HG02763 (cell line): ENCODE measurements at regions not wholly inside any gene's neighbourhood (a gene's known extent, or its start where the extent isn't known, plus 50 kb on each side); places are given as distances from the start of the nearest gene placed in this dataset.
"Not testable (repeated sequence)": the region's sequence is repeated elsewhere in the genome, so short reads cannot be mapped to it uniquely, and the experiment has no call there.

Experiments
- ATAC-seq: cut with Tn5 transposase; IDR thresholded peaks from one replicate; pipeline ENCODE4 v1.9.1; 2021; ENCODE audit warnings: mild to moderate bottlenecking, moderate library complexity; ENCODE audit not compliant: unreplicated experiment

DNA sequence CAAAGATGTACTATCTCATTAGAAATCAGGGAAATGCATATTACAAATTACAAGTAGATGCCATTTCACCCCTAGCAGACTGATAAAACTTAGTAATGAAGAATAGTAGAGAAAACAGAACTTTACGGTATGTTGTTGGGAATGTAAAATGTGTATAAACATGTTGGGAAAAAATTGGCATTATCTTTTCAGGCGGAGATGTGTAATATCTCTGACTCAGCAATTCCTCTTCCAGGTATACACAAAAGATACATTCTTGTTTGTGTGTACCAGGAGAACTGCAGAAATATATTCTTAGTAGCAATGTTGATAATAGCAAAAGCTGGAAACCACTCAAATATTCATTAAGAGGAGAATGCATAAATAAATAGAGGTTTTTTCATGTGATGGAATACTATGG is 204.5 kb downstream of the LPIN1 start:
- ATAC-seq: no peak

DNA sequence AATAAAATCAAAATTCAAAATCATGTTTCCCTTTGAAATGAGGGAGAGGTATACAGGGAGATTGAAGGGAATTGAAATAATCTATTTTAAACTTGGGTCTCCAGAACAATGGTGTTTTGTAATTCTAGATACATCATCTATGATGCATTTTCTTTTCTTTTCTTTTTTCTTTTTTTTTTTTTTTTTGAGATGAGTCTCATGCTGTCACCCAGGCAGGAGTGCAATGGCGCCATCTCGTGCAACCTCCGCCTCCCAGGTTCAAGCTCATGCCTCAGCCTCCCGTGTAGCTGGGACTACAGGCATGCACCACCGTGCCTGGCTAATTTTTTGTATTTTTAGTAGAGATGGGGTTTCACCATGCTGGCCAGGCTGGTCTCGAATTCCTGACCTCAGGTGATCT is 205.1 kb downstream of the LPIN1 start:
- ATAC-seq: not testable (repeated sequence)

DNA sequence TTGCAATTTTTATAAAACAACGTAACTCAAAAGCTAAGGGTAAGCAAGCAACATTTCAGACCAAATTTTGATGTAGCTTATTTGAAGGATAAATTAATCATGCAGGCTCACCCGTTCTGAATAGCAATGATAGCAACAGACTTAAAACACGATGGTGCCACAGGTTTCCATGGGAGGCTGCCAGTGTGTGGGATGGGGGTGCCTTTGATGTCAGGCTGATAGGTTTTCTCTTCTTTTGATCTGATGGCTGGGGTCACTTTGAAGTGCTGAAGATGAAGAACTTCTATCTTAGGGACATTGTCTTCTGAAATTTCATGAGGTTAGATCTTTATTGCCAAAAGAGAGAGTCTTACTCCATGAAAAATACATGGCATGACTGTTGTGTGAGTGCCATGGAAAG is 206.8 kb downstream of the LPIN1 start:
- ATAC-seq: no peak

DNA sequence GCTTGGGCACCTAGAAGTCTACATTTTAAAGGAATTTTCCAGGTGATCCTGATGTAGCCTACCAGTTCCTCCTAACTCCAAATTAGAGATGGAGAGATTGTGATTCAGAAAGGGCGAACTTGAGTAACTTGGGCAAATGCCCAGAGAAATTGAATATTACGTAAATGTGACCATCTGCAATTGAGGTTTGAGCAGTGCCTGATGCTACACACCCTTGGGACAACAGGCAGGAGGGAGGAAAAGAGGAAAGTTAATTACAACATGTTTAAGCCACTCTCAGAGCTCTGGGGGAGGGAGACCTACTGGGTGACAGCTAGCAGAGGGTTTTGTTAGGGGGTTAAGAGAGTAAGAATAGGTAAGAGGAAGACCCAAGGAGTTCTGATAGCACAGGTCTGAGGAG is 208.9 kb downstream of the LPIN1 start:
- ATAC-seq: no peak

DNA sequence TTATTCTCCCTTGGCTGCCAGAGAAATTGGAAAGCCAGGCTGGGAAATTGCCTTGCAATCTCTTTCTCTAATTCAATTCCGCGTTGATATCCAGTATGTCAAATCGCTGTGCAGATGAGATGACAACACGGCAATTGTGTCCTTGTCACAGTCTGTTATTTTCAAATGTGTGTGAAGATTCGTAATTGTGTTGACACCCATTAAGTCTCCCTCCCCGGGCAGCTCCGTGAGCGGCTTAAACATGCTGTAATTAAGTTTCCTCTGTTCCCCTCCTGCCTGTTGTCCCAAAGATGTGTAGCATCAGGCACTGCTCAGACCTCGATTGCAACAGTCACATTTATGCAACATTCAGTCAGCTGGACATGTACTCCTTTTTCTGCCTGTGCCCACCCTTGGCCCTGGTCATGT is 209.5 kb downstream of the LPIN1 start:
- no peak for ATAC-seq

DNA sequence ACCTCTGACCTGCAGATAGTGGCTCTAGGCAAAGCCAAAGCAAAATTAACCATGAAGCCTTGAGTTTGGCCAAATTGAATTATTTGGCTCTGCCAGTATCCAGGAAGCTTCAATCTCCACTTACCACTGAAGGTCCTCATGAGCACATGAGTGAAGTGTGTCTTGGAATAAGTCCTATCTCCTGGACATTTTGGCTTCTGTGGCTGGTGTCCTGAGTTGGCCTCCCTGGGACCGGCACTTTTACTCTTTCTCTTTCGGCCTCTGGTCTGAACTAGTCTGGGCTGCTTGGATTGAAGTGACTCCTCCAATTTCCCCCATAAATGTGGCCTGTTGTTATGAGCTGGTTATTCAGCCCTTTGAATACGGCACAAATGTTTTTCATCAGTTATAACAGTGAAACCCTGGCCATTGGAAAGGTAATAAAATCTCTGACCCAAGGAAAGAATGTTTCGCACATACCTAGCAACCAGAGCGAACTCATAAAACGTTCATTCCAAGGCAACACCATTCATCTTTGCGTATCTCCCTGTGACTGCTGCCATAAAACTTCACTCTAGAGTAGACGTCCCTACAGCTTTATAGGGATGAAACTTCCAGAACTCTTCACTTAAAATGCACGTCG is 216.4 kb downstream of the LPIN1 start:
- ATAC-seq: no peak

DNA sequence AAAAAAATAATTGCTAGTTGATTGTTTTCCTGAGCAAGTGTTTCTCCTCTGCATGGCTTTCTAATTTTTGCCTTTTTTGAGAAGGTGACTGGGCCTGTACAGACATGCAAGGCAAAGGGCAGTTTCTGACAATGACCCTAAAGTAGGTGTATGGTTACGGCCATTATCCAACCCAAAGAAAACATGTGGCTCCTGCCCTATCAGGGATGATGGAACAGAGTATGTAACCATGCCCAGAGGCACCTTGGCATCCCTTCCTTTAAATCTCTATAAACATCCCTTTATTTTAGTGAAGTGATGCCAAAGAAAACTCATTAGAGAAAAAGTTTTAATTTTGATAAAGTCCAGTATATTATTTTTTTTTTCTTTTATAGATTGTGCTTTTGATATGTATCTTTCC is 217.5 kb downstream of the LPIN1 start:
- no peak for ATAC-seq

DNA sequence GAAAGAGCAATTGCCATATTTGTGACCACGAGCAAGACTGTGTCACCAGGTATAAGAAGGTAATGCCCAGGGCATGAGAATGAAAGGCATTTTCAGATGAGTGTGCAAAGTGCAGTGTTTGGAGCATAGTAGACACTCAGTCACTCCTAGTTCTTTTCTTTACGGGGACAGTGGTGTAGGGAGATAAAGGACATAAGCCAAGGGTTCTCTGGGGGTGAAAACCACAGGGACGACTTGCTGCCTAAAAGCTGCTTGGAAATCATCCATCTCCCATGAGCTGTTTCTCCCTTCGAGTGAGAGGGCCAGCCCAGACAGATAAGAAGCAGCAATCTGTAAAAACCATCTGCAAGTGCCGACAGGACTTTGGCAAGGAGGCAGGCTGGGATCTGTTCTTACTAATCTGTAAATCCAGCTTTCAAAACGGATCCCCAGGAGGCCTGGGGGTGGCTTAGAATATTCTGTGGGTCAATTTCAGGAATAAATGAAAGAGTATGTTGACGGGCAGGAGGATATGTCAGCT is 221.6 kb downstream of the LPIN1 start:
- ATAC-seq: no peak

DNA sequence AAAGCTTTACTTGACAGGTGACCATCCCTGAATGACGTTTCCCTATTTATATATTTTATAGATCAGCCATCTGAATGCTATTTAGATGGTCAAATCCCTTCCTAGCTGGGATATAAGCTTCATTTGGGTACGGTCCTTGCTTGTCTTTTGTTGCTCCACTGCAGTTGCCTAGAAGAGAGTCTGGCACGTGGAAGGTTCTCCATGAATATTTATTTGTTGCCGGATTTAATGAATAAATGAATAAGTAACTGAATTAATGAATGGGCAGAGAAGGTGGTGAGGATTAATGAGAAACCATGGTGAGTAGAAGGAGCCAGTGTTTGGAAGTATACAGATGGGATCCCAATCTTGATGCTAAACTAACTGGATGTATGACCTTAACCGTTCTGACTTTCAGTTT is 222.1 kb downstream of the LPIN1 start:
- ATAC-seq: no peak

DNA sequence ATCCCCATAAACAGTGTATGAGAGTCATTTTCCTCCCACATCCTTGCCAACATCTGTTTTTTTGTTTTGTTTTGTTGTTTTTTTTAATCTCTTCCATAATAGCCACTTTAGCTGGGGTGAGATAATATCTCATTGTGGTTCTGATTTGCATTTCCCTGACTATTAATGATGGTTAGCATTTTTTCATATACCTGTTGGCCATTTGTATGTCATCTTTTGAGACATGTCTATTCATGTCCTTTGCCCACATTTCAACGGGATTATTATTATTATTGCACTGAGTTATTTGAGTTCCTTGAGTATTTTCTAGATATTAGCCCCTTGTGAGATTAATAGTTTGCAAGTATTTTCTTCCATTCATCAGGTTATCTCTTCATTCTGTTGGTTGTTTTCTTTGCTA is 223.3 kb downstream of the LPIN1 start:
- ATAC-seq: no peak

DNA sequence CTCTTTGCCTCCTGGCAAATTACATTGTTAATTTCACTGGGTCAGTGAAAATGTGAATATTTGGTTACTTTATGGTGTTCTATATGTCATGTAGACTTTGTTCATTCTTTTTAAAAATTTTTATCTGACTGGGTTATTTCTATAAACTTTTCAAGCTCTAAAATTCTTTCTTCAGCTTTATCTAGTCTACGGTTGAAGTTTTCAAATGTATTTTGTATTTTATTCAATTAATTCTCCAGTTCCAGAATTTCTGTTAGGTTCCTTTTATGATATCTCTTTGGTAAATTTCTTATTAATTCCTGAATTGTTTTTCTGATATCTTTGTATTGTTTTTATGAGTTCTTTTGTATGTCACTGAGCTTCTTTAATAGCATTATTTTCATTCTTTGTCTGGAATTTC is 228.1 kb downstream of the LPIN1 start:
- ATAC-seq: no peak

DNA sequence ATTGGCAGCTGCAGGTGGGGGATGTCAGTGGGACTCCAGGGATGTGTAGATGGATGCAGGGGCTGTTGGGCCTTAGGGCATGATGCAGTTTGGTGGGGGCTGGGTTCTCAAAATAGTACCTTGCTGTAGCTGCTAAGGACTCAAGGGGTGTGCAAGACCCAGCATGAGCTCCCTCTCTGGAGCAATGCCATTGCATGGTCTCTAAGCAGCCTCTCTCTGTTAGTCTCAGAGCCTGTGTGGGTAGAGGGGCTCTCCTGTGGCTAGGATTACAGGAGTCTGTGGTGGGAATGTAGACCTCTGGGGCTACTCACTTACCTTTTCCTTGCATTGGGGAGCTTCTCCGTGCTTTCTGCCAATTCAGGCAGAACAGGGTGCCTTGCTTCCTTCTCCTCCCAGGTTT is 228.9 kb downstream of the LPIN1 start:
- ATAC-seq: no peak

DNA sequence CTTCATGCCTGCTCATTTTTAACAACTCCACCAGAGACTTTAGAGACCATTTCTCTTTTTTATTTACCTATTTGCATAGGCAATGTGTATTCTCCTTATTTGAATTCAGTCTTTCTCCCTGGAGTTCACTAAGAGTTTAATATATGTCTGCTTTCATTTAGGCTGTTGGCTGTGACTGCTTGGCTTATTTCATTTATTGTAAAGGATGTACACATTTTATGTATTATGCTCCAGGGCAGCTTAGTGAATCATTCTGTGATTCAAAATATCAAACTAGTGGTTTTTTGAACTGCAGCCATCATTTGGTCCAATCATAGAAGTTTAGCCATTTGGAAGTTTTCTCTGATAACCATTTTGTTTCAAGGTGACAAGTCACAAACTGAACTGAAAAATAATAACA is 229.6 kb downstream of the LPIN1 start:
- no peak for ATAC-seq

DNA sequence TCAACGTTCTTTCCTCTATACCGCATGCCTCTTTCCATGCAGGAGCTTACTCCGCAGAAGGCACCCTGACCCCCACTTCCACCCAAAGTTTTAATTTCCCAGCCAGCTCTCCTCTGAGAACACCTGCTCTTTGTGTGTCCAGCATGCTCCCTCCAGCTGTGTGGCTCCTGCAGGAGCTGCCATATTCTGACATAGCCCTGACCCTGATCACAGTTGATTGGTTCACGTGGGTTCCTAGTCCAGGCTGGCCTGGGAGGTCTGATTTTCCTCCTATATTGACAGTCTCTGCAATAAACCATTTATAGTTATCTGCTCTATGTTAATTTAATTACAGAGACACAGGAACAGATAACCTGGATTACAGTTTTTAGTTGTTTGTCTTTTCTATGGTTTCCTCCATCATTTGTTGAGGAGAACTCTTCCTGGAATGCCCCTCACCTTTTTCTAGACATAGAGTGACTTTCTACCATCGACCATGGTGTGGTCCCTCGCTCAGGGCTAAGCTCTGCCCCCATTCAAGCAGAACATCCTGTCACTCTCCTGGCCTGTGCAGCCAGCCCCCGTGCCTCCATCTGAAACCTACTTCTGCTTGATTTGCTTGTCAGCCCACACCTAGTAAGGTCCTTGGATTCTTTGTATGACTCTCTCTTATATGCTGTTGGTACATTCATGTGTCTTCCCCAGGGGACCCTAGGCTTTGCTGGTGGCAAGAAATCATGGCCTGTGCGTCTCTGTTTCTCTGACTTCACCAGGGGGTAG is 231.5 kb downstream of the LPIN1 start:
- no peak for ATAC-seq

DNA sequence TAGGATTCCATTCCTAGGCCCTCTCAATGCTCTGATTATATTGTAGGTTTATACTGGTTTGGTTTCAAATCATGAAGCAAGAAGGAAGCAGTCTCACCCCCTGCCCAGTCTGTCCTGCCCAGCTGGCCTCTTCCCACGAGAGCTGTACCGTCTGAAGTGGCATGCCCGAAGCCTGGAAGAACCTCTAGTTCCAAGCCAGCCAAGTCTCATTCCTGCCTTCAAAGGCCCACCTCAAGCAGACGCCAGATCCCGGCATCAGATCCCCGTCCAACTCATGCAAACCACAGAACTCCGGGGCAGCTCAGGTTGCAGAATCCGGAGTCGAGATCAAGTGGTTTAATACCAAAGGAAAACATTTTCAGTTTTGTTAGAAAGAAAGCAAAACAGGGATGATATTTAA is 234.4 kb downstream of the LPIN1 start:
- ATAC-seq: no peak

DNA sequence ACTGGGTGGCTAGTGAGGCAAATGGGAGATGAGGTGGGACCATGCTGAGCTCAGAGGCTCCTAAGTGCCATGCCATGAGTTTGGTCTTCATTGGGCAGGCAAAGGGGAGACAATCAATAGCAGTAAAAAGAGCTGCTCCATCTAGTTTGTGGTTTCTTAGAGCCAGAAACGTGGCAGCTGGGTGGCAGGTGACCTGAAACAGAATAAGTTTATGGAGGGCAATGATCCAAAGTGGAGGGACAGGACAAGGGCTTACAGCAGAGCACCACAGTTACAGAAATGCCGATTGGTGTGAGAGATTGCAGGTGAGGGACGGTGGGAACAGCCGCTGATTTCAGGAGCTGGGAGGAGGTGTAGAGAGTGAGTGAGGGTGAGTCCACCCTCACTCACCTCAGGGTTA is 237.0 kb downstream of the LPIN1 start:
- ATAC-seq: no peak

DNA sequence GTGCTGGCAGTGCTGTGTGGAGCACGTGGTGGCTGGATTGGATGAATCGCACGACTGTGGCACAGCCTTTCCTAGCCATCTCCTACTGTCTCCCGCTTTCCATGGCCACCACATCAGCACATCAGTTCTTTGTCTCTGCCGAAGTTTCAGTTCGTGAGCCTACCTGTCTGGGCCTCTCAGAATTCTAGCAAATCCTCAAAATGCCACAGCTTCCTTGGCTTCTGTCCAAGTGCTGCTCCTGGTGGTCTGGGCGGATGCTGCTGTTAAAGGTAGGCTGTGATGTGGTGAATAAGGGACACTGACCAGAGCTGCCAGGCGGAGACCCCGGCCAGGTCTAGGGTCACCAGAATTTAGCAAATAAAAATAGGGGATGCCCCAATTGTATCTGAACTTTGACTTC is 237.4 kb downstream of the LPIN1 start:
- ATAC-seq: no peak

DNA sequence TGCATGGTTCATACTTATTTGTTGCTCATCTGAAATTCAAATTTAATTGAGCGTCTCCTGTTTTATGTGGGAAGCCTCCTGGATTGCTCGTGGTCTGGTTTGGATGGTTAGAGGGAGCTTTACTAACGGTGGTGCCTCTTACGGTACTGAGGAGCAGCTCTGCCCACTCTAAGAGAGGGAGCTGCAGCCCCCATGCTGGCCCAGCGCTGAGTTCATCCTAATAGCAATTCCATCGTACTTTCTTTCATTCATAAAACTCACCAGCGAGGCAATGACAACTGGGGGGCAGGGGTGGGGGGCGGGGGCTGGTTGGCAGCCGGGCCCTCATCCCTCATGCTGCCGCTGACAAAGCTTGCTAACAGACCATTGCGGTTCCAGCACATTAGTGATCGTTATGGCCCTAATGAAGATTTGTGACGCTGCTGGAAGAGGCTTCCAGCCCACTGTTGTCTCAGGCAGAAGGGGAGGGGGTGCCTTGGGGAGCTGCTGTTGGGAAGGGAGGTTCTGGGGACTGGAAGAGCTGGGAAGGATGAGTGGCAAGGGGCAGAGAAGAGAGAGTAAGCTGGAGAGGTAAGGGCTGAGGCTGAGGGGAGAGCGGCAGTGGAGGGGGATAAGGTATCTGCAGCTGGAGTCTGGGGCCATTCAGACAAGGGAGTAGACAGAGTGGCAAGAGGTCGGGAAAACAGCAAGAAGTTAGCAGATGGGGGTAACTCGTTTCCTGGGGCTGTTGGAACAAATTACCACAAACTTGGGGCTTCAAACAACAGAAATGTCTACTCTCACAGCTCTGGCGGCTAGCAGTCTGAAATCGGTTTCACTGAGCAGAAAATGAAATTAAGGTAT is 238.1 kb downstream of the LPIN1 start:
- ATAC-seq: no peak

DNA sequence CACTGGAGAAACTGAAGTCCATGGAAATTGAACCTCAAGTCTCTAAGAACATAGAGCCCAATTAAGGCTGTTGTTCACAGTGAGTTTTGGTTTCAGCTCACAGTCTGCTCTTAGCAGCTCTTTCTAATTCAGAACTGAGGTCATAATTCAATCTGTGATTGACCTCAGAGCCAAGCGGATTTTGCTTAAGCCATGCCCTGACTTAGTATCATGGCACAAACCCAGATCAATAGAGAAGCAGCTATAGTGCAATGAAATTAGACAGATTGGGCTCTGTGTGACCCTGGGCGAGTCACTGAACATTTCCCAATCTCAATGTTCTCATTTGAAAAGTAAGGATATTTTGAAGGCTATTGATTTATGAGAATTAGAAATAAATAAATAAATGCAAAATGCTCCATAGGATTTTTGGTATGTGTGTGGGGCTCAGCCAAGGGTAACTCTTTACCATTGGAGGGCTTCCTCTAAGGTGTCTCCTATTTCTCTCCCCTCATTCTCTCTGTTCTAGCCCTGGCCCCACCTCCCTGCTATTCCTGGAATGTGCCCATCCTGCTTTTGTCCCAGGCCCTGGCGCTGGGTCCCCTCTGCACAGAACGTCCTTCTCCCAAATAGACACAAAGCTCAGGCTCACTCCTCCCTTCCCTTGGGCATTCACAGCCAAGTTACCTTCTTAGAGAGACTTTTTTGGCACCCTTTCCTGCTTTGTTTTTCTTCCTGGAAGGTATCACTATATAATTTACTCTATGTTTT is 239.6 kb downstream of the LPIN1 start:
- no peak for ATAC-seq

DNA sequence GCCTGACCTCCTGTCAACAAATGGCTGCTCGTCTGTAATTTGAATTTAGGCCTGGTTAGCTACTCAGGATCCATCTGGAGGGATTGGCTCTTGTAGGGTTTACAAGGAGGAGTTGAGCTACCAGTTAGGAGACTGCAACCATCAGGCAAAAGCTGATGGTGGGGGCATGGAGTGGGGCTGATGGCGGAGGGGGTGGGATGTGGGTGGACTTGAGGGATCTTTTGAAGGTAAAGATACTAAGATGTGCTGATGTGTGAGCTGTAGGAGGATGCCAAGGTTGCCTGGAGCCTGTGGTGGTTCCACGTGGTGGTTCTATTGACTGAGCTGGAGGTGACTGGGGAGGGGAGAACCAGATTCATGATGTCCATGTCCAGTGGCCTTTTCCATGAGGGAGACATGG is 240.7 kb downstream of the LPIN1 start:
- ATAC-seq: no peak
